HG03565 (cell line): ENCODE measurements at regions not wholly inside any gene's neighbourhood (a gene's known extent, or its start where the extent isn't known, plus 50 kb on each side); places are given as distances from the start of the nearest gene placed in this dataset.

Source experiments
- ATAC-seq: cut with Tn5 transposase; IDR thresholded peaks from one replicate; pipeline ENCODE4 v1.9.1; 2021; ENCODE audit warnings: mild to moderate bottlenecking, moderate library complexity; ENCODE audit not compliant: unreplicated experiment

GRCh38 chr1:56418151-56418631 lies 161.2 kb downstream of the PLPP3 start:
- ATAC-seq, result no peak

- no peak for ATAC-seq
These were observed 161.7 kb downstream of the PLPP3 start for GRCh38 chr1:56417646-56418045.

- no peak for ATAC-seq
These were observed 162.9 kb downstream of the PLPP3 start for GRCh38 chr1:56416495-56416894.

GRCh38 chr1:56415720-56416119 lies 163.6 kb downstream of the PLPP3 start:
- ATAC-seq, result no peak

GRCh38 chr1:56415258-56415657 lies 164.1 kb downstream of the PLPP3 start:
- no peak for ATAC-seq

GRCh38 chr1:56414728-56415224 lies 164.6 kb downstream of the PLPP3 start:
- no peak for ATAC-seq

- no peak for ATAC-seq
These were observed 165.6 kb downstream of the PLPP3 start for GRCh38 chr1:56413671-56414199.

- ATAC-seq, result no peak
These were observed 167.7 kb downstream of the PLPP3 start for GRCh38 chr1:56411484-56412180.

- ATAC-seq, result no peak
These were observed 168.3 kb downstream of the PLPP3 start for GRCh38 chr1:56411021-56411420.

- ATAC-seq, result no peak
These were observed 169.0 kb downstream of the PLPP3 start for GRCh38 chr1:56410405-56410804.

GRCh38 chr1:56409112-56409691 lies 170.2 kb downstream of the PLPP3 start:
- ATAC-seq, result no peak

GRCh38 chr1:56406821-56407220 lies 172.5 kb downstream of the PLPP3 start:
- no peak for ATAC-seq

- ATAC-seq, result no peak
These were observed 174.8 kb downstream of the PLPP3 start for GRCh38 chr1:56404561-56405030.

GRCh38 chr1:56404066-56404465 lies 175.3 kb downstream of the PLPP3 start:
- no peak for ATAC-seq

GRCh38 chr1:56403321-56403720 lies 176.0 kb downstream of the PLPP3 start:
- ATAC-seq, result no peak

- no peak for ATAC-seq
These were observed 178.2 kb downstream of the PLPP3 start for GRCh38 chr1:56401191-56401590.

GRCh38 chr1:56400526-56400925 lies 178.8 kb downstream of the PLPP3 start:
- no peak for ATAC-seq

GRCh38 chr1:56399795-56400194 lies 179.6 kb downstream of the PLPP3 start:
- ATAC-seq, result no peak

GRCh38 chr1:56399326-56399725 lies 180.0 kb downstream of the PLPP3 start:
- ATAC-seq, result no peak

- no peak for ATAC-seq
These were observed 181.5 kb downstream of the PLPP3 start for GRCh38 chr1:56397811-56398231.

GRCh38 chr1:56397409-56397808 lies 182.0 kb downstream of the PLPP3 start:
- ATAC-seq, result no peak

GRCh38 chr1:56396581-56396980 lies 182.8 kb downstream of the PLPP3 start:
- no peak for ATAC-seq
